GM18868 (cell line): ENCODE measurements at regions not wholly inside any gene's neighbourhood (a gene's known extent, or its start where the extent isn't known, plus 50 kb on each side); places are given as distances from the start of the nearest gene placed in this dataset.

Experiments
- ATAC-seq: cut with Tn5 transposase; IDR thresholded peaks from one replicate; pipeline ENCODE4 v1.9.1; 2021; ENCODE audit warnings: mild to moderate bottlenecking, moderate library complexity; ENCODE audit not compliant: unreplicated experiment

GRCh38 chr18:22467760-22468553 lies 50.2 kb upstream of the CTAGE1 start:
- ATAC-seq, result no peak

- ATAC-seq, result no peak
Observed at GRCh38 chr18:22468554-22468891, 50.8 kb upstream of the CTAGE1 start.

- no peak for ATAC-seq
Observed at GRCh38 chr18:22469061-22469734, 51.5 kb upstream of the CTAGE1 start.

GRCh38 chr18:22469926-22470247 lies 52.2 kb upstream of the CTAGE1 start:
- ATAC-seq, result no peak

- ATAC-seq, result no peak
Observed at GRCh38 chr18:22470248-22471235, 52.8 kb upstream of the CTAGE1 start.

- ATAC-seq, result no peak
Observed at GRCh38 chr18:22471546-22472131, 53.9 kb upstream of the CTAGE1 start.

- no peak for ATAC-seq
Observed at GRCh38 chr18:22473366-22473765, 55.7 kb upstream of the CTAGE1 start.

GRCh38 chr18:22475426-22476100 lies 57.8 kb upstream of the CTAGE1 start:
- ATAC-seq, result no peak

- no peak for ATAC-seq
Observed at GRCh38 chr18:22477222-22477621, 59.5 kb upstream of the CTAGE1 start.

GRCh38 chr18:22482948-22483347 lies 65.2 kb upstream of the CTAGE1 start:
- ATAC-seq, result no peak

GRCh38 chr18:22483407-22483806 lies 65.7 kb upstream of the CTAGE1 start:
- ATAC-seq, result no peak

- no peak for ATAC-seq
Observed at GRCh38 chr18:22484471-22484870, 66.8 kb upstream of the CTAGE1 start.

- no peak for ATAC-seq
Observed at GRCh38 chr18:22485808-22486244, 68.1 kb upstream of the CTAGE1 start.

- no peak for ATAC-seq
Observed at GRCh38 chr18:22486667-22487066, 69.0 kb upstream of the CTAGE1 start.

GRCh38 chr18:22488554-22488953 lies 70.8 kb upstream of the CTAGE1 start:
- no peak for ATAC-seq

GRCh38 chr18:22489704-22490103 lies 72.0 kb upstream of the CTAGE1 start:
- no peak for ATAC-seq

- ATAC-seq, result no peak
Observed at GRCh38 chr18:22490429-22490846, 72.7 kb upstream of the CTAGE1 start.

- no peak for ATAC-seq
Observed at GRCh38 chr18:22493255-22493654, 75.5 kb upstream of the CTAGE1 start.

GRCh38 chr18:22493940-22494339 lies 76.2 kb upstream of the CTAGE1 start:
- no peak for ATAC-seq

GRCh38 chr18:22494771-22495170 lies 77.1 kb upstream of the CTAGE1 start:
- no peak for ATAC-seq

- no peak for ATAC-seq
Observed at GRCh38 chr18:22499421-22499820, 81.7 kb upstream of the CTAGE1 start.
